HepG2 (cell line): ENCODE measurements at regions not wholly inside any gene's neighbourhood (a gene's known extent, or its start where the extent isn't known, plus 50 kb on each side); places are given as distances from the start of the nearest gene placed in this dataset.

Experiments
- ATAC-seq: fragments of 200-7000 bp; cut with Tn5 transposase; 3 replicates; pipeline ENCODE4 v1.9.1; 2020; ENCODE audit warnings: mild to moderate bottlenecking, moderate library complexity
- BruUV-seq: library from RNA; stranded (reverse); fragments of 400-500 nt; replicated peaks from 2 replicates; lab custom pipeline; 2021; lab: Mats Ljungman, UMichigan
- CTCF ChIA-PET: fragments of 300-600 bp; formaldehyde crosslinking; extraction: SDS; loops from one replicate; lab custom pipeline; 2021; ENCODE audit warnings: low total read pairs, inconsistent platforms, low intra/inter-chr PET ratio; lab: Yijun Ruan, JAX
- POLR2A ChIA-PET: fragments of 350-600 bp; sonication (Branson Sonifier 250); formaldehyde crosslinking; loops from one replicate; lab custom pipeline; 2020; ENCODE audit warnings: antibody characterized with exemption, inconsistent platforms; lab: Yijun Ruan, JAX
- DNase-seq: peaks from one replicate; pipeline ENCODE4 v3.0.0-alpha.2; 2015; ENCODE audit warnings: low spot score
- FAIRE-seq: peaks from 3 replicates; lab custom pipeline; 2011; peaks lifted over from hg19 to GRCh38; lab: Jason Lieb, UNC
- H2AFZ ChIP-seq: one replicate; pipeline ENCODE4 v1.6.1; 2011; ENCODE audit warnings: low read length, inconsistent platforms
- H3K27ac ChIP-seq: fragments of 300-600 bp; 3 replicates; pipeline ENCODE4 v1.8.0; 2011; ENCODE audit warnings: mixed run types, mild to moderate bottlenecking, mixed read lengths, low read length, inconsistent platforms; ENCODE audit not compliant: insufficient read depth; ENCODE audit errors: extremely low read length
- H3K27me3 ChIP-seq, 2 experiments: fragments of 200-600 bp in 1 of 2; 2 replicates in 1 of 2; 3 replicates in 1 of 2; pipeline versions ENCODE4 v1.6.0 to v1.8.0; 2011; ENCODE audit warnings: low read length in 2 of 2, mild to moderate bottlenecking in 2 of 2, moderate library complexity in 2 of 2, inconsistent platforms in 1 of 2; ENCODE audit not compliant: insufficient read depth in 2 of 2, control insufficient read depth in 1 of 2
- H3K36me3 ChIP-seq, 2 experiments: fragments of 200-600 bp in 1 of 2; replicated peaks in 1 of 2; 2 replicates in 1 of 2; 3 replicates in 1 of 2; pipeline versions ENCODE4 v1.5.1 to v1.8.0; 2011; ENCODE audit warnings: low read length in 2 of 2, inconsistent platforms in 1 of 2; ENCODE audit not compliant: insufficient read depth in 2 of 2, control insufficient read depth in 1 of 2
- H3K4me1 ChIP-seq: 2 replicates; pipeline ENCODE4 v1.5.1; 2012; ENCODE audit warnings: low read length, inconsistent platforms; ENCODE audit not compliant: insufficient read depth
- H3K4me2 ChIP-seq: 2 replicates; pipeline ENCODE4 v1.6.0; 2011; ENCODE audit warnings: low read depth, low read length, inconsistent platforms
- H3K4me3 ChIP-seq, 3 experiments: fragments of 200-600 bp in 1 of 3; sonication (generic), shearing (Covaris generic) in 1 of 3; replicated peaks in 1 of 3; 2 replicates each; pipeline ENCODE4 v1.5.1; 2011 to 2016; ENCODE audit warnings: low read length in 3 of 3, inconsistent platforms in 2 of 3, low read depth in 2 of 3, mild to moderate bottlenecking in 2 of 3, control low read depth in 1 of 3, mixed read lengths in 1 of 3; ENCODE audit not compliant: insufficient read depth in 1 of 3
- H3K79me2 ChIP-seq: one replicate; pipeline ENCODE4 v1.6.1; 2011; ENCODE audit warnings: low read length, inconsistent platforms; ENCODE audit not compliant: insufficient read depth
- H3K9ac ChIP-seq: 2 replicates; pipeline ENCODE4 v1.6.0; 2011; ENCODE audit warnings: mild to moderate bottlenecking, low read depth, low read length, inconsistent platforms; ENCODE audit not compliant: insufficient read depth
- H3K9me3 ChIP-seq: 2 replicates; pipeline ENCODE4 v1.5.1; 2012; ENCODE audit warnings: mild to moderate bottlenecking, low read length
- H4K20me1 ChIP-seq: 2 replicates; pipeline ENCODE4 v1.6.0; 2011; ENCODE audit warnings: inconsistent platforms, mild to moderate bottlenecking, low read length, moderate library complexity; ENCODE audit not compliant: insufficient read depth
- ETV6 ChIP-seq: sonication (generic); formaldehyde crosslinking; conservative IDR thresholded peaks from 2 replicates; pipeline ENCODE4 v1.4.0; 2020; ENCODE audit warnings: missing genetic modification reagents
- HDAC1 ChIP-seq: sonication (generic); formaldehyde crosslinking; IDR thresholded peaks from 2 replicates; pipeline ENCODE4 v1.5.1; 2020; ENCODE audit warnings: mild to moderate bottlenecking, missing genetic modification reagents
- HNF1B ChIP-seq: sonication (generic); formaldehyde crosslinking; IDR thresholded peaks from 2 replicates; pipeline ENCODE4 v1.5.1; 2020; ENCODE audit warnings: mild to moderate bottlenecking, moderate library complexity, missing genetic modification reagents
- MAFF ChIP-seq: IDR thresholded peaks from 2 replicates; pipeline ENCODE4 v1.6.1; 2011; ENCODE audit warnings: low read depth, low read length, improper control_type of control experiment
- TARDBP ChIP-seq: sonication (generic); formaldehyde crosslinking; IDR thresholded peaks from 2 replicates; pipeline ENCODE4 v1.8.0; 2022; ENCODE audit warnings: mild to moderate bottlenecking, missing genetic modification reagents
- THAP9 ChIP-seq: sonication (generic); formaldehyde crosslinking; IDR thresholded peaks from 2 replicates; pipeline ENCODE4; 2020; ENCODE audit warnings: missing genetic modification reagents, mild to moderate bottlenecking, borderline replicate concordance
- THRA ChIP-seq: sonication (generic); formaldehyde crosslinking; IDR thresholded peaks from 2 replicates; pipeline ENCODE4 v1.4.0; 2020; ENCODE audit warnings: missing genetic modification reagents, borderline replicate concordance
- ZNF407 ChIP-seq: sonication (generic); formaldehyde crosslinking; IDR thresholded peaks from one replicate; pipeline ENCODE4 v1.5.1; 2020; ENCODE audit warnings: mild to moderate bottlenecking, missing genetic modification reagents; ENCODE audit errors: not compliant biosample characterization
- ZNF841 ChIP-seq: sonication (generic); formaldehyde crosslinking; IDR thresholded peaks from 2 replicates; pipeline ENCODE4 v1.8.1; 2023; ENCODE audit warnings: missing genetic modification reagents, borderline replicate concordance
- WGBS: methylation state at CpG from one replicate; pipeline ENCODE4 v1.1.6; 2017; ENCODE audit warnings: low lambda C conversion rate; 5-methylcytosine and 5-hydroxymethylcytosine counted together
- in situ Hi-C: cut with HindIII; loops from 2 replicates; pipeline ENCODE4 v1.10.0; 2017; ENCODE audit warnings: low pct_unique_long_range_greater_than_20kb; ENCODE audit not compliant: extremely low pct_ligation_motif_present
- intact Hi-C: fragments of 100-400 bp; cut with micrococcal nuclease; formaldehyde crosslinking; loops from one replicate; pipeline ENCODE4 v1.10.0; 2022; ENCODE audit not compliant: unreplicated experiment

- no peak overlapping the region for H2AFZ ChIP-seq
- intact Hi-C loops (no loop called here), in situ Hi-C loops (no loop called here)
- ChIA-PET CTCF (no interaction called here), POLR2A (no interaction called here)
- DNase-seq: no peak
- ATAC-seq: no peak; the same call in 2 of the 3 replicates
- no peaks in the 10 kb centered on the region for H3K9me3 ChIP-seq
- no peaks in the 10 kb centered on the region for H3K79me2 ChIP-seq
- no peak for FAIRE-seq
- no peaks in the 10 kb centered on the region for H3K36me3 ChIP-seq
- 38% methylated on average over 3 of the region's 3 CpGs for WGBS
- no peak overlapping the region for H3K27ac ChIP-seq
- H3K27me3 ChIP-seq: peaks cover 0 to 2% of the 10 kb centered on the region in 2 experiments; a peak in 2 of 5 replicates
- H4K20me1 ChIP-seq: no peaks in the 10 kb centered on the region
- no peak overlapping the region for H3K9ac ChIP-seq
- H3K4me2 ChIP-seq: no peak overlapping the region
- no TSS peak for BruUV-seq
- no peaks in the 10 kb centered on the region for H3K4me1 ChIP-seq
- H3K4me3 ChIP-seq: no peak overlapping the region
- TF ChIP-seq ZNF841 (CRISPR knock-in tag) (no peak), ZNF407 (CRISPR knock-in tag) (no peak), THAP9 (CRISPR knock-in tag) (no peak), HNF1B (no peak), TARDBP (CRISPR knock-in tag) (no peak), THRA (CRISPR knock-in tag) (no peak), ETV6 (CRISPR knock-in tag) (no peak), MAFF (no peak), HDAC1 (CRISPR knock-in tag) (no peak)
These were observed 99.1 kb upstream of the SEC61G start for GRCh38 chr7:54858008-54858692.
